Stimulated activated CD8-positive, alpha-beta memory T cell treated with anti-CD3 and anti-CD28 coated beads, Interleukin-2, amount 100 ng/mL, for 1 hour (primary cell): ENCODE measurements at regions not wholly inside any gene's neighbourhood (a gene's known extent, or its start where the extent isn't known, plus 50 kb on each side); places are given as distances from the start of the nearest gene placed in this dataset.
"Not testable (repeated sequence)": the region's sequence is repeated elsewhere in the genome, so short reads cannot be mapped to it uniquely, and the experiment has no call there.

Experiments used
- DNase-seq, 2 donors: peaks; one replicate each; pipeline ENCODE4 v3.0.0-alpha.2; 2020; ENCODE audit warnings: low read depth in 2 of 2

DNA sequence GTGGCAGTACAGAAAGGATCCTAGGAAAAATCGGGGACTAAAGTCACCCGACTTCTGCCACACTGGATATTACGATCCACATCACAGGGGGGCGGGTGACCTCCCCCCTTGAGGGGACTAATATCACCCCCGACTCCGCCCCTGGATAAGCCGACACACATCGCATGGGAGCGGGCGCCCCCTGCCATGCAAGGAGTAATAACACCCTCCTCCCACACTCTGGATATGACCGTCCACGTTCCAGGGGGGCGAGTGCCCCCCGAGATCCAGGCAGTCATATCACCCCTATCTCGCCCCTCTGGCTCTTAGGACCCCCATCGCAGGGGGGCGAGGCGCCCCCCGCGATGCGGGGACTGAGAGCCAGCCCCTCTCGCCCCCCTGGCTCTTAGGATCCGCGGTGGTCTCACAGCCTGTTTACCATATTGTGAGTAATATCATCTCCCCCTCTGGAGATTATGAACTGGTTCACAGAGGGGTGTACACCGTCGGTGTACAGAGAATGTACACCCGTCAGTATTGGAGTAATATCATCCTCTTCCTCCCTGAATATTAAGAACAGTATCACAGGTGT lies 423.0 kb downstream of the DIRAS2 start:
- peak in 1 of 2 donors; percentile 24 for DNase-seq

DNA sequence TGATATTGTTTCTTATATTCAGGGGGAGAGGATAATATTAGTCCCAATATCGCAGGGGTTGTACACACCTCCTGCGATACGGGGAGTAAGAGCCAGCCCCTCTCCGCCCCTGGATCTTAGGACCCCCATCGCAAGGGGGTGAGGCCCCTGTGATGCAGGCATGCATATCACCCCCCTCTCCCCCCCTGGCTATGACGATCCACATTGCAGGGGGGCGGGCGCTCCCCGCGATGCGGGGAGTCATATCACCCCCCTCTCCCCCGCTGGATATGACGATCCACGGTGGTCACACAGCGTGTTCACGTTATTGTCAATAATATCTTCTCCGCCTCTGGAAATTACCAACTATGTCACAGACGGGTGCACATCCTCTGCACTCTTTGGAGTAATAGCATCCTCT lies 420.7 kb downstream of the DIRAS2 start:
- DNase-seq: not testable (repeated sequence)

DNA sequence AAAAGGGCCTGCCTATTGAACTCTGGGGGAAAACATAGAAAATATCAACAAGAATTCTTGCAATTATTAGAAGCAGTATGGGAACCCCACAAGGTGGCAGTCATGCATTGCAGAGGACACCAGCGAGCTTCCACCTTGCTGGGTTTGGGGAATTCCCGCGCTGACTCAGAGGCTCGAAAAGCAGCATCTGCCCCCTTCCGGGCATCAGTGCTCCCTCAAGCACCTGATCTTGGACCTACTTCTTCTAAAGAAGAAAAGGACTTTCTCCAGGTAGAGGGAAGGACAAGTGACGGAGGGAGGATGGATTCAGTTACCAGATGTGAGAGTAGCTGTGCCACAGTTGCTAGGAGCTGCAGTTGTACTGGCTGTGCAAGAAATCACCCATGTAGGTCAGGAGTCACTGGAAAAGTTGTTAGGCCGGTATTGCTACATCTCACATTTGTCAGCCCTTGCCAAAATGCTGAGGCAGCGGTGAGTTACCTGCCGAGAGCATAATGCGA lies 415.7 kb downstream of the DIRAS2 start:
- DNase-seq: peak in 1 of 2 donors; percentile 31

DNA sequence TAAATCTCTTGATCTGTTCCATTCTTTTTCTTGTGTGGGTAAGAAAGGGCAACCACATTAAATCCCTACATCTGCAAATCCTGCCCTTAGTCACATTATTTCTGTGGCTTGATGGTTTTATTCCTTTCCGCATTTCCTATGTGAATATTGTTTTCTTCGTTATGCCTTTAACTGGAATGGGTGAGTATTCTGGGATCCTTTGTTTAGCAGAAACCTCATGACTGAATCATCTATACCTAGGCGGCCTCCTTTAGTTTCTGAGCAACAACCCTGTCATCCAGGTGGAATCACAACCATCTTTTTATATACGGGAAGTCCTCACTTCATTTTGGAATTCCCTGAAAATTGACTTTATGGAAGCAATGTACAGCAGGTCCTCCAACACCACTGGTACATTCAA lies 409.5 kb downstream of the DIRAS2 start:
- DNase-seq: not testable (repeated sequence)

- no peak for DNase-seq
Observed at GRCh38 chr9:90240541-90240940, 402.1 kb downstream of the DIRAS2 start.

DNA sequence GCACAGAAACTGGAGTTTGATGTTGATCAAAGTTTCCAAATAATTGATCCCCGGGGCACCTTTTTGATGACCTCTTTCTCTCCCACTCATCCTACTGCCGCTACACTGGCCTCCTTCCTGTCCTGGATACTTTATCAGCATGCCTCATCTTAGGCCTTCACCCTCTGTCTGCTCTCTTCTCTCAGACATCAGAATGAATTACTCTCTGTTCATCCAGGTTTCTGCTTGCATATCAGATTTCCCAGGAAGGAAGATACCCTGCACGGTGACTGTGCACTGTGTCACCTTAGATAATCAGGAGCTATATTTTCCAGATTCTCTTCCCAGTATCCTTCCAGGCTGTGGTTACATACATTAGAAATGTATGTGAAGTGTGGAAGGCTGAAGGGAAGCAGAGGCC lies 397.0 kb downstream of the DIRAS2 start:
- no peak for DNase-seq

GRCh38 chr9:90249094-90249493 lies 393.5 kb downstream of the DIRAS2 start:
- DNase-seq: no peak

DNA sequence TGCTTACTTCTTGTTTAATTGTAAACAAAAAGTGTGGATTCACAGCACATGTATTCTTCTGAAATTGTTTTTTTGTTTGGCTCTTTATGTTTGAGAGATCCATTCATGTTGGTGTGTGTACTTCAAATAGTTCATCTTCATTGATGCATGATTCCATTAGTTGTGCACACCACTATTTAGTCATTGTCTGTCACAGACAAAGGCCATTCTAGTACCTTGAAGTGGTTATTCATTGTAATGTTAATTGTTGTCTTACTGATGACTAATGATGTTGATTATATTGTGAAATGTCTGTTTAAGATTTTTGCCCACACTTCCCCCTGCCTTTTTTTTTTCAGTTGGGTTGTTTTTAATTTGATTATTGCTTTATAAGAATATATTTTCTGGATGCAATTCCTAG lies 391.3 kb downstream of the DIRAS2 start:
- DNase-seq: no peak

- DNase-seq: no peak
Observed at GRCh38 chr9:90256345-90256744, 386.3 kb downstream of the DIRAS2 start.

DNA sequence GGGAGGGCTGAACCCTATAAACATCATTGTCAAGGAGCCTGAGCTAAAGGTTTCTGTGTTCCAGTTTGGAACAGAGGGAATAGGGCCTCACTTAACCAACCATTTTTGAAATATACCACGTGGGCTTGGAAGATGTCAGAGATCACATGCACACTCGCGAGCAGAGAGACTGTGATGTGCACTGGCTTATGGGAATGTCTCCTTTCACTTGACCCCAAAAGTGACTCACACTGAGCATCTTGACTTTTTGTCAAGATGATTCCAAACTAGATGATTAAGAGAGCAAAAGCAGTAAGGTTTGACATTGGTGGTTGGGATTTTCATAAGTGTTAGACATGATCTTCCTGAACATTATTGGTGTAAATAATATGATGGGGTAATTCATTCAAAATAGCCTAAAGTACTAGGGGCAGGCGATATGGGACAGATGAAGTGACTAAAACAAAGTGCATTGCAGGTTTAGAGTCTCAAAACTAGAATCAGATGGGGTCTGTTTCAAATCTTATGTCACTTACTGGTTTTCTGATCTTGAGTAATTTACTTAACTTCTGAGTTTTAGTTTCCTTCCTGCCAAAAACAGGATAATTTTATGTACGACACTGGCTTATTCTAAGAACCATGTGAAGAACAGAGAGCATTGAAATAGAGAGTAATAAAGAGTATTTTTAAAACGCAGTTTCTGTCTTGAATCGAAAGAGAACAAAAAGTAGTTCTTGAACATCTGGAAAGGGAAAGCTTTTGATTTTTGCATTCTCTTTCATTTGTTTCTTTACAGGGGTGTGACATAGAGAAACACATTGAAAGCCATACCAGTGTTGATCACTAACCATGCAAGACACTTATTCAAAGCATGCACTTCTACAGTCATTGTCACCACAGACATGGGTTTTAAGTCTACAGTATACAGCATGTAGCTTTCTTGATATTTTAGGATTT lies 383.0 kb downstream of the DIRAS2 start:
- DNase-seq: no peak

GRCh38 chr9:90261698-90262097 lies 380.9 kb downstream of the DIRAS2 start:
- no peak for DNase-seq

DNA sequence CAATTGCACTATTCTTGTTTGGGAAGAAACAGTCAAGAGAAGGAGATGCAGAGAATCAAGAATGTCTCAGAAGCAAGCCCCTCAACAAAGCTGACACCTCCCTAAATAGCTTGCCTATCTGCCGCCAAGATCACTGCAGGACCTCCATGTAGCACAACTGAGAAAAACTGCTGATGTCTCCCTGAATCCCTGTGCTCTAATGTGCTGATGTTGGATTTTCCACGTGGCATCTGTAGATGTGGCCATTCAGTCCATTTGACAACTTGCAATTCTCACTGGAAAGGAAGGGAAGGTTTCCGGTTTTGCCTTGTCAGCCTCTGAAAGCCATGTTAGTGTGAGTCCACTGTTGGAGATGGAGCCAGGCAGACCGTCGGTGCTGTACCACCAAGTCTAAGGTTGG lies 374.0 kb downstream of the DIRAS2 start:
- DNase-seq: no peak

GRCh38 chr9:90271707-90272106 lies 370.9 kb downstream of the DIRAS2 start:
- DNase-seq: no peak

DNA sequence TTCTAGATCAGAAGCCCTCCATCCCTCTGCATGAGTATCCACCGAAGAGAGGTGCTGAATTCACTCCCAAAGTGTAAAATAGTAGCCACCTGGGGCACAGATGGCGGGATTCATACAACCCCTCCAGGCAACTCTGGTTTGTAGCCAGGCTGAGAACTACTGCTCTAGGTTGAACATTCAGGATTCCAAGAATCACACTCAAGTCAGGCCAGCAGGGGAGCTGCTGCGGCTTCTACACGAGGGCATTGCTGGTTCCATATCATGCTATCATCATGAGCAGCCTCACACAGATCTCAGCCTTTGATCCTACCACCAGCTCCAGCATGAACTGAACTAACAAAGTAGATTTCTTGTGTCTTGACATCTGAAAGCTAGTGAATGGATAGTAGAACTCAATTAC lies 367.9 kb downstream of the DIRAS2 start:
- DNase-seq: no peak

- DNase-seq: no peak
Observed at GRCh38 chr9:90285946-90286345, 356.7 kb downstream of the DIRAS2 start.

GRCh38 chr9:90287567-90288274 lies 354.9 kb downstream of the DIRAS2 start:
- DNase-seq: no peak

DNA sequence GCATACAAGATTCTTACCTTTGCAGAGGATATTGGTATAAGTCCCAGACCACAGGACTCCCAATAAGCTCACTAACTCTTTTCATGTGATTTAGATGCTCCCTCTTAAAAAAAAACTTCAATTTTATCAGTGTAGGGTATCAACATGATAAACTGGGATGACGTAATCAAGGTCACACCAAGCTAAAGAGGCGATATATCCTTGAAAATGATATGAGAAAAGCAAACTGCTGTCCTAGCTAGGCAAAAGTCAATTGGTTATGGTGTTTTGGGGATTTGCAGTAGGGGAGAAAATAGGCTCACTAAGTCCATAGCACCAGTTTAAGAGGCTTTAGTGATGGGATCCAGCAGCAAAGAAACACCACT lies 354.4 kb downstream of the DIRAS2 start:
- DNase-seq: no peak

DNA sequence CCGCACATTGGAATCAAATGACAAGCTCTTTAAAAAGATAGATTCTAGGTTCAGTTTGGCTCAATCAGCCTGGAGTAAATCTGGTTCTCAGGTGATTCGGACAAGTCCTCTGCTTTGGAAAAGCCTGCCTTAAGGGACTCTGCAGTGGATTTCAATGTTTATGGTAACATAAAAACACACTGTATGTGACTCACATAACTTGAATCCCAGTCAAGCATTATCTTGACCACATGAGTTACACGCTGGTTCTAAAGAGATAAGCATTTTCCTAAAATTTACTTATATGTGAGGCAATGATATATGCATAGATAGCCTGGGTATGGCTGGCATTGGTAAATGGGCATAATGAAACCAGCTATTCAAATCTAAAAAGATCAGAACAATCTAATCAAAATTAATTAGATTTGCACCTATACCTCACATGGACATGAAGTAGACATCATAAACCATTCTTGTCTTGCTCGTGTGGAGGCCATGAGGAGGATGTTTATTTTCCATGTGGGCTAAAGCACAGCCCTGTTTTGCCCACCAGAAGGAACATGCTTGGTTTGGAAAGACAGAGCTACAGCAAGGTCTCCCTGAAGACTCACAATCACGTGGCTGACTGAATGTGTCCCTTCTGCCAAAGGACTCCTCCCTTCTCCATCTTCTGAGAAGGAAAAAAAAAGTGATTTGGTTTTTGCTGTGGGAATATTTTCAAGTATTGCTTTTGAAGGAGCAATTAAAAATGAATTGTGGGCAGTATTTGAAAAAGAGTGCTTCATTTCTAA lies 351.7 kb downstream of the DIRAS2 start:
- DNase-seq: no peak

DNA sequence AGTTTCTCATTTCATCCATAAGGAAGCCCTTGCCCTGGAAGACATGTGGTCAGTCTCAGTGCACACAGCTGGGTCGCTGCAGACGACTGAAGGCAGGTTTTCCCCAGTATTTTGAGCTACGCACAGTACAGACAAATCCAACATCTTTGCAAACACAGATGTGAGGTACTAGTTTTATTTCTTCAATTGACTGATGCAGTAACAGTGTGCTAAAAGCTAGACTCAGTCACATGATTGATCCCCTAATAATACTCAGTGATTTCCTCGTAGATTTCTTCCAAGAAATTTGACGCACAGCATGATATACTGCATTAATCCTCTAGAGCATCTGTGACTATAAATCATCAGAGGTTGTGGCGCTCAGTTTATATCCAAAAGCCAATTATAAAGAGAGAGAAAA lies 346.1 kb downstream of the DIRAS2 start:
- no peak for DNase-seq

GRCh38 chr9:90299968-90300367 lies 342.7 kb downstream of the DIRAS2 start:
- no peak for DNase-seq

DNA sequence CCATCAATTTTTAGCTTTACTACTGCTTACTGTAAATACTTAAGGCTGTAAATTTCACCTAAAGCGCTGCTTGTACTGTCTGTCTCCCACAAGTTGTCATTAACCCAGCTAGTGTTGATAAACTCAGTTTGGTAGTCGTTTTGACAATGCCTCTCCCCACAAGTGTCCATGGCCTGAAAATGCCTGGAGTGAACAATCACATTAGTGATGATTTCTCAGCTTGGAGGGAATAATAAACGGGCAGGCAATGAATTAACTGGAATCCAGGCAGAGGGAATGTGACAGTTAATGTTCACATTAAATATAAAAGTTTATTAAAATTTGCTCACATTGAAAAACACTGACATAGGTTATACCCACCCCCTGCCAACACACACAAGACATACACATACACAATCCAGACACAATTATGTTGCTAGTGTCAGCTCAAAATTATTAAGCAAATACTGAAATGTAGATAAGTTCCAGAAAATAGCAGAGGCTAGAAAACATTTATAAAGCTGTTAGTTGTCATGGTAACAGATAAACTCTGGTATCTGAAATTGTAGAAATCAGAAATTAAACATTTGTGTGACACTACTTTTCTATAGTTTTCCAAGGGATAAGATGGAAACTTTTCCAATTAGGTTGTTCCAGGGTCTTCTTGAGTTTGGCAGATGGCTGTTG lies 341.9 kb downstream of the DIRAS2 start:
- DNase-seq: no peak
